ENCODE measurements at regions not wholly inside any gene's neighbourhood (a gene's known extent, or its start where the extent isn't known, plus 50 kb on each side); places are given as distances from the start of the nearest gene placed in this dataset.
"Not testable (repeated sequence)": the region's sequence is repeated elsewhere in the genome, so short reads cannot be mapped to it uniquely, and the experiment has no call there.

DNA sequence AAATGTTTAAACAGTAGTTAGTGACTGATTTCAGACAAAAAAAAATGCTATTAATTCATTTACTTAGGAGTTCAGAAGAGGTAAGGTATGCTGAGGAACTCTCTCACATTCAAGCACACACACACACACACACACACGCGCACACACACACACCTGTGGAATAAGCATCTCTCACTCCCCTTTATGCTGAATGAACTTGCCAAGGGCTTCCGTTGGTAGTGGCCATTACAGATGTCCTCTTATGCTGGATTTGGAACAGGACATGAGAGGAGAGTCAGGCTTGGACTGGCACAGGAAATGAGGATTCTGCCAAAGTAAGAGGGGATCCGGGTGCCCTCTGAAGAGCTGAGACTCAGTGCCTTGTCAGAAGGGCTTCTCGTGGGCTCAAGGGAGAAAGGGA is 463.4 kb upstream of the MIR17HG start:
- no peak for DNase-seq (ENCODE audit: low read depth)
- no peak overlapping the region for H3K4me3 ChIP-seq (ENCODE audit: low read depth, low read length)
- TF ChIP-seq CTCF (conservative IDR thresholded peaks at IDR 0.05; ENCODE audit: low read depth, low read length) = no peak

GRCh38 chr13:90889906-90890834 is 457.3 kb upstream of the MIR17HG start:
- H3K4me3 ChIP-seq (ENCODE audit: low read depth, low read length) = no peak overlapping the region
- DNase-seq (ENCODE audit: low read depth) = peak; percentile 79
- TF ChIP-seq CTCF (conservative IDR thresholded peaks at IDR 0.05; ENCODE audit: low read depth, low read length) = no peak

DNA sequence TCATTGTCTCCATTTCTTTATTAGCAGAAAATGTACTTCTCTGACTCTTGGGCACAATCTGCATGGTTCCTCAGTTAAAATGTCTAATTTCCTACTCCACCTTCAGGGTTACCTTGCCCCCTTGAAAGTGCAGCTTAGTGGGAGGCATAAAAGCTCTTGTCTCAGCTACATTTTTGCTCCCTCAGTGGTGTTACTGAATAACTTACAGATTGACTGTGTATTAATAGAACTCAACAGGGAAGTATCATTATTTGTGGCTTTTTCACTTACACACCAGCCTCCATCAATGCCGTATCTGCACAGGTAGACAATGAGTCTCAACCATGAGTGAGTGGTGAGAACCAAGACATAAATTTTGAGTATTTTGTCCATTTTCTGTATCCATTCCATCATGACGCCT is 456.2 kb upstream of the MIR17HG start:
- no peak for TF ChIP-seq CTCF (conservative IDR thresholded peaks at IDR 0.05; ENCODE audit: low read depth, low read length)
- DNase-seq (ENCODE audit: low read depth) = no peak
- no peak overlapping the region for H3K4me3 ChIP-seq (ENCODE audit: low read depth, low read length)

GRCh38 chr13:90893199-90893598 is 454.3 kb upstream of the MIR17HG start:
- not testable (repeated sequence) for H3K4me3 ChIP-seq (ENCODE audit: low read depth, low read length); DNase-seq (ENCODE audit: low read depth)

- TF ChIP-seq CTCF (conservative IDR thresholded peaks at IDR 0.05; ENCODE audit: low read depth, low read length) = no peak
- no peak overlapping the region for H3K4me3 ChIP-seq (ENCODE audit: low read depth, low read length)
- no peak for DNase-seq (ENCODE audit: low read depth)
These were observed 451.5 kb upstream of the MIR17HG start for GRCh38 chr13:90896002-90896401.

- no peak overlapping the region for H3K4me3 ChIP-seq (ENCODE audit: low read depth, low read length)
- no peak for DNase-seq (ENCODE audit: low read depth)
- TF ChIP-seq CTCF (conservative IDR thresholded peaks at IDR 0.05; ENCODE audit: low read depth, low read length) = no peak
These were observed 448.7 kb upstream of the MIR17HG start for GRCh38 chr13:90898811-90899210.

GRCh38 chr13:90899416-90899815 is 448.1 kb upstream of the MIR17HG start:
- peak; percentile 35 for DNase-seq (ENCODE audit: low read depth)
- no peak for TF ChIP-seq CTCF (conservative IDR thresholded peaks at IDR 0.05; ENCODE audit: low read depth, low read length)
- H3K4me3 ChIP-seq (ENCODE audit: low read depth, low read length) = no peak overlapping the region

Measured in epithelial cell of proximal tubule (primary cell).